Medulla oblongata (tissue), 1 donor: ENCODE measurements at regions not wholly inside any gene's neighbourhood (a gene's known extent, or its start where the extent isn't known, plus 50 kb on each side); places are given as distances from the start of the nearest gene placed in this dataset.
A peak's percentile ranks its signal among the peaks of the same experiment; 100 is the strongest.

Experiments used
- DNase-seq: peaks from one replicate; pipeline ENCODE4 v3.0.0-alpha.2; 2015; ENCODE audit errors: extremely low spot score

GRCh38 chr5:155293605-155294178 lies 280.1 kb downstream of the KIF4B start:
- DNase-seq = no peak

GRCh38 chr5:155295111-155295510 lies 281.6 kb downstream of the KIF4B start:
- no peak for DNase-seq

GRCh38 chr5:155299386-155300005 lies 285.9 kb downstream of the KIF4B start:
- DNase-seq = no peak

GRCh38 chr5:155303120-155303519 lies 289.6 kb downstream of the KIF4B start:
- no peak for DNase-seq

- DNase-seq = no peak
Measured at GRCh38 chr5:155307229-155307628, 293.7 kb downstream of the KIF4B start.

GRCh38 chr5:155308289-155308688 lies 294.7 kb downstream of the KIF4B start:
- DNase-seq = no peak

GRCh38 chr5:155309021-155309746 lies 295.6 kb downstream of the KIF4B start:
- no peak for DNase-seq

GRCh38 chr5:155311721-155312120 lies 298.2 kb downstream of the KIF4B start:
- DNase-seq = no peak

- no peak for DNase-seq
Measured at GRCh38 chr5:155313518-155313917, 300.0 kb downstream of the KIF4B start.

GRCh38 chr5:155316070-155316714 lies 302.6 kb downstream of the KIF4B start:
- DNase-seq = no peak

- DNase-seq = peak; percentile 4
Measured at GRCh38 chr5:155332618-155333017, 319.1 kb downstream of the KIF4B start.

GRCh38 chr5:155342956-155343355 lies 329.4 kb downstream of the KIF4B start:
- DNase-seq = no peak

- no peak for DNase-seq
Measured at GRCh38 chr5:155343468-155343867, 329.9 kb downstream of the KIF4B start.

- DNase-seq = no peak
Measured at GRCh38 chr5:155353231-155353630, 339.7 kb downstream of the KIF4B start.

GRCh38 chr5:155366096-155366495 lies 352.5 kb downstream of the KIF4B start:
- DNase-seq = no peak

GRCh38 chr5:155367841-155368240 lies 354.3 kb downstream of the KIF4B start:
- DNase-seq = no peak

GRCh38 chr5:155368490-155368889 lies 354.9 kb downstream of the KIF4B start:
- DNase-seq = no peak

- DNase-seq = no peak
Measured at GRCh38 chr5:155380480-155380879, 366.9 kb downstream of the KIF4B start.

GRCh38 chr5:155381654-155382053 lies 368.1 kb downstream of the KIF4B start:
- no peak for DNase-seq

GRCh38 chr5:155389498-155389897 lies 375.9 kb downstream of the KIF4B start:
- no peak for DNase-seq

- DNase-seq = no peak
Measured at GRCh38 chr5:155394727-155395126, 381.2 kb downstream of the KIF4B start.

GRCh38 chr5:155402927-155403640 lies 389.5 kb downstream of the KIF4B start:
- no peak for DNase-seq
